ENCODE measurements at regions not wholly inside any gene's neighbourhood (a gene's known extent, or its start where the extent isn't known, plus 50 kb on each side); places are given as distances from the start of the nearest gene placed in this dataset.

DNA sequence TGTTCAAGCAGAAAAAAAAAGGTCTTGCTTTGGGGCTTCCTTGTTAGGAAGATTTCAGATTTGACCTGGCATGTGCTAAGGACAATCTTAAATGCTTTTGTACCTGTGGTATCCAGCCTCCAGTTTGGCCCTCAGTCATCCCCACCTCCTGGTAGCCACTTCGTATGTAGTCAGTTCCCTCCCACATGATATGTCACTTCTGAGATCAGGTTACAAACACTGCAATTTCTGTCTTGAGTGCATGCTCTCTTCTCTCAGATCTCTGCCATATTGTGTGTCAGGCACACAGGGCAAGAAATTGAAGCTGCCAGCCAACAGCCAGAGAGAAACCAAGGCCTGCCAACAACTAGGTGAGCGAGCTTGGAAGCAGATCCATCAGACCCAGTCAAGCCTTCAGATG is 60.3 kb upstream of the STARD13 start:
- TF ChIP-seq SIN3A (IDR thresholded peaks at IDR 0.05; ENCODE audit: borderline replicate concordance, insufficient read depth, low read length) (no peak), TAF1 (IDR thresholded peaks at IDR 0.05; ENCODE audit: borderline replicate concordance, insufficient read depth, low read length) (no peak), POLR2AphosphoS5 (IDR thresholded peaks at IDR 0.05; ENCODE audit: low read depth, low read length) (no peak), FOXP2 (optimal IDR thresholded peaks at IDR 0.05; ENCODE audit: borderline replicate concordance, extremely low read depth, extremely low read length, insufficient read depth) (no peak)
- TF ChIP-seq, protein P1, sequence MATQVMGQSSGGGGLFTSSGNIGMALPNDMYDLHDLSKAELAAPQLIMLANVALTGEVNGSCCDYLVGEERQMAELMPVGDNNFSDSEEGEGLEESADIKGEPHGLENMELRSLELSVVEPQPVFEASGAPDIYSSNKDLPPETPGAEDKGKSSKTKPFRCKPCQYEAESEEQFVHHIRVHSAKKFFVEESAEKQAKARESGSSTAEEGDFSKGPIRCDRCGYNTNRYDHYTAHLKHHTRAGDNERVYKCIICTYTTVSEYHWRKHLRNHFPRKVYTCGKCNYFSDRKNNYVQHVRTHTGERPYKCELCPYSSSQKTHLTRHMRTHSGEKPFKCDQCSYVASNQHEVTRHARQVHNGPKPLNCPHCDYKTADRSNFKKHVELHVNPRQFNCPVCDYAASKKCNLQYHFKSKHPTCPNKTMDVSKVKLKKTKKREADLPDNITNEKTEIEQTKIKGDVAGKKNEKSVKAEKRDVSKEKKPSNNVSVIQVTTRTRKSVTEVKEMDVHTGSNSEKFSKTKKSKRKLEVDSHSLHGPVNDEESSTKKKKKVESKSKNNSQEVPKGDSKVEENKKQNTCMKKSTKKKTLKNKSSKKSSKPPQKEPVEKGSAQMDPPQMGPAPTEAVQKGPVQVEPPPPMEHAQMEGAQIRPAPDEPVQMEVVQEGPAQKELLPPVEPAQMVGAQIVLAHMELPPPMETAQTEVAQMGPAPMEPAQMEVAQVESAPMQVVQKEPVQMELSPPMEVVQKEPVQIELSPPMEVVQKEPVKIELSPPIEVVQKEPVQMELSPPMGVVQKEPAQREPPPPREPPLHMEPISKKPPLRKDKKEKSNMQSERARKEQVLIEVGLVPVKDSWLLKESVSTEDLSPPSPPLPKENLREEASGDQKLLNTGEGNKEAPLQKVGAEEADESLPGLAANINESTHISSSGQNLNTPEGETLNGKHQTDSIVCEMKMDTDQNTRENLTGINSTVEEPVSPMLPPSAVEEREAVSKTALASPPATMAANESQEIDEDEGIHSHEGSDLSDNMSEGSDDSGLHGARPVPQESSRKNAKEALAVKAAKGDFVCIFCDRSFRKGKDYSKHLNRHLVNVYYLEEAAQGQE (IDR thresholded peaks at IDR 0.05; ENCODE audit: insufficient read depth in 1 of 2, low read depth in 2 of 2, low read length in 2 of 2): no peak
